Frontal cortex (tissue), 3 donors: ENCODE measurements at regions not wholly inside any gene's neighbourhood (a gene's known extent, or its start where the extent isn't known, plus 50 kb on each side); places are given as distances from the start of the nearest gene placed in this dataset.
"Not testable (repeated sequence)": the region's sequence is repeated elsewhere in the genome, so short reads cannot be mapped to it uniquely, and the experiment has no call there.

Experiments
- DNase-seq, 2 donors: peaks; one replicate each; pipeline ENCODE4 v3.0.0; 2012; ENCODE audit warnings: low spot score in 2 of 2
- FAIRE-seq: peaks from 2 replicates; lab custom pipeline; 2012; peaks lifted over from hg19 to GRCh38; lab: Jason Lieb, UNC
- donor health status: control.
- donor health status: control.
- donor health status: control.

- FAIRE-seq (no peak), DNase-seq (no peak)
These were observed 51.0 kb upstream of the RCBTB2 start for GRCh38 chr13:48583859-48584311.

- FAIRE-seq (peak; percentile 97), DNase-seq (peak; percentile 27 to 55)
These were observed 52.6 kb upstream of the RCBTB2 start for GRCh38 chr13:48585456-48585840.

GRCh38 chr13:48586591-48587103 is 53.8 kb upstream of the RCBTB2 start:
- FAIRE-seq (no peak), DNase-seq (no peak)

- no peak for FAIRE-seq
- no peak for DNase-seq
These were observed 55.2 kb upstream of the RCBTB2 start for GRCh38 chr13:48588120-48588519.

- DNase-seq (no peak), FAIRE-seq (no peak)
These were observed 57.4 kb upstream of the RCBTB2 start for GRCh38 chr13:48590141-48590901.

- not testable (repeated sequence) for FAIRE-seq
These were observed 58.4 kb upstream of the RCBTB2 start for GRCh38 chr13:48591124-48591872.

GRCh38 chr13:48591889-48592687 is 59.2 kb upstream of the RCBTB2 start:
- no peak for FAIRE-seq
- DNase-seq: no peak

More at GRCh38 chr13:48591124-48591872, 58.4 kb upstream of the RCBTB2 start:
- not testable (repeated sequence) for DNase-seq

- DNase-seq (no peak), FAIRE-seq (no peak)
These were observed 59.8 kb upstream of the RCBTB2 start for GRCh38 chr13:48592688-48593049.

GRCh38 chr13:48593536-48593935 is 60.2 kb upstream of the CYSLTR2 start:
- FAIRE-seq (no peak), DNase-seq (no peak)

GRCh38 chr13:48594096-48594815 is 59.5 kb upstream of the CYSLTR2 start:
- no peak for FAIRE-seq
- DNase-seq: no peak

GRCh38 chr13:48595431-48596429 is 58.0 kb upstream of the CYSLTR2 start:
- peak in 1 of 2 donors; percentile 48 for DNase-seq
- no peak for FAIRE-seq

GRCh38 chr13:48600374-48601364 is 53.1 kb upstream of the CYSLTR2 start:
- FAIRE-seq (no peak), DNase-seq (no peak)

- DNase-seq (no peak), FAIRE-seq (no peak)
These were observed 51.3 kb upstream of the CYSLTR2 start for GRCh38 chr13:48602296-48603016.

- DNase-seq: no peak
- no peak for FAIRE-seq
These were observed 50.4 kb upstream of the CYSLTR2 start for GRCh38 chr13:48603375-48603774.
